ENCODE measurements at regions not wholly inside any gene's neighbourhood (a gene's known extent, or its start where the extent isn't known, plus 50 kb on each side); places are given as distances from the start of the nearest gene placed in this dataset.

GRCh38 chr5:124451721-124452383, 294.6 kb downstream of the ZNF608 start:
- DNase-seq = no peak
- no peak overlapping the region for H3K4me3 ChIP-seq
- H3K9me3 ChIP-seq = no peaks in the 10 kb centered on the region
- no peak for FAIRE-seq
- no peak for ATAC-seq
- H3K27ac ChIP-seq = no peak overlapping the region
- no peaks in the 10 kb centered on the region for H3K4me1 ChIP-seq
- intact Hi-C loops (cut with DNase I) = no loop called here
- no peaks in the 10 kb centered on the region for H3K36me3 ChIP-seq
- no peak for TF ChIP-seq CTCF (IDR thresholded peaks at IDR 0.05)
- WGBS, 2 donors = 91 to 95% methylated on average over 7 of the region's 7 CpGs
- no peaks in the 10 kb centered on the region for H3K27me3 ChIP-seq

DNA sequence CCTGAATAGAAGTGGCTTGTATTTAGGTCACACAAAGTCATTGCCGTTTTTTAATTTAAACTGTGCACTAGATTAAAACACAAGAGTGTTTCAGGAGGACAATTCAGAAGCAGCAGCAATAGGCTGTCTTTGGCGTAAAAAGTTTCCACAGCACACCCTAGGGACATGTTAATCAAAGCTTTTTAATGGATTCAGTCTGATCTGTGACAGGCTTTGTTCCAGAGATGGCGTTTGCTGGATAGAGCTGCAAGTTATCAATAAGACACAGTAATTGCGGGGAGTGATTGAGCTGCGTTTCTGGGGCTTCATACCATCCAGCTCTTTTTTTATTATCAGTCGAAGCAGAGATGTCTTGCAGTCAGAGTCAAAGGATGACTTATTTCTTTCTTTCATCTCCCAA, 300.3 kb downstream of the ZNF608 start:
- Histone ChIP-seq H3K36me3 (no peaks in the 10 kb centered on the region), H3K9me3 (no peaks in the 10 kb centered on the region), H3K27ac (no peak overlapping the region), H3K4me1 (no peaks in the 10 kb centered on the region), H3K27me3 (no peaks in the 10 kb centered on the region), H3K4me3 (no peak overlapping the region)
- TF ChIP-seq CTCF (IDR thresholded peaks at IDR 0.05) = no peak
- intact Hi-C loops (cut with DNase I) = no loop called here
- no peak for FAIRE-seq
- WGBS, 2 donors = 84 to 88% methylated on average over 6 of the region's 6 CpGs
- DNase-seq = no peak
- ATAC-seq = no peak

- Histone ChIP-seq H3K4me3 (no peak overlapping the region), H3K4me1 (no peaks in the 10 kb centered on the region), H3K27ac (no peak overlapping the region), H3K9me3 (no peaks in the 10 kb centered on the region), H3K36me3 (no peaks in the 10 kb centered on the region), H3K27me3 (no peaks in the 10 kb centered on the region)
- DNase-seq (no peak), FAIRE-seq (no peak), ATAC-seq (no peak)
- 90% methylated on average over 3 of the region's 3 CpGs for WGBS, 2 donors
- intact Hi-C loops (cut with DNase I) = no loop called here
- TF ChIP-seq CTCF (IDR thresholded peaks at IDR 0.05) = no peak
Observed at GRCh38 chr5:124445070-124445619, 301.3 kb downstream of the ZNF608 start.

GRCh38 chr5:124444147-124444775, 302.2 kb downstream of the ZNF608 start:
- H3K27ac ChIP-seq = no peak overlapping the region
- intact Hi-C loops (cut with DNase I) = no loop called here
- H3K4me1 ChIP-seq = no peaks in the 10 kb centered on the region
- no peak for FAIRE-seq
- no peak for ATAC-seq
- DNase-seq = no peak
- no peak overlapping the region for H3K4me3 ChIP-seq
- H3K9me3 ChIP-seq = no peaks in the 10 kb centered on the region
- no peaks in the 10 kb centered on the region for H3K36me3 ChIP-seq
- TF ChIP-seq CTCF (IDR thresholded peaks at IDR 0.05) = no peak
- WGBS, 2 donors = 87 to 93% methylated on average over 4 of the region's 4 CpGs
- H3K27me3 ChIP-seq = no peaks in the 10 kb centered on the region

DNA sequence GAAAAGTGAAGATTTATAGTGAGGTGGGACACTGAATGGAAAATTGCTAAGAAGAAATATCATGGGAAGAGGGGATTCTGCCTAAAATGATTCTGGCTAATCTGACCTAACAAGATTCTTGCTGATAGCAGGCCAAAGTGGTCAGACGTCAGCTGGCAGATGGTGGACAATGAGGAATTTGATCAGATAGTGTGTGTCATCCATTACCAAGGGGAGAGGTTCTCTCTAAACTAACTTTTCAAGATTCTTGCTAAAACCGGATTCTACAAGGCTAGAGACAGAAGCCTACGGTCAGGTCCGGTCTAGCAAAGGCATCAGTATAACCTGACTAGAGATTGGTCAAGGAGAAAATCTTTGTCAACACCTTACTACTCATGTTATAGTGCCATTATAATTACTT, 306.0 kb downstream of the ZNF608 start:
- H3K4me3 ChIP-seq = no peak overlapping the region
- intact Hi-C loops (cut with DNase I) = no loop called here
- DNase-seq (no peak), ATAC-seq (no peak), FAIRE-seq (no peak)
- no peaks in the 10 kb centered on the region for H3K36me3 ChIP-seq
- no peak for TF ChIP-seq CTCF (IDR thresholded peaks at IDR 0.05)
- H3K27me3 ChIP-seq = no peaks in the 10 kb centered on the region
- no peak overlapping the region for H3K27ac ChIP-seq
- 91 to 92% methylated on average over 4 of the region's 4 CpGs for WGBS, 2 donors
- H3K4me1 ChIP-seq = no peaks in the 10 kb centered on the region
- no peaks in the 10 kb centered on the region for H3K9me3 ChIP-seq
